CD14-positive monocyte (primary cell): ENCODE measurements at regions not wholly inside any gene's neighbourhood (a gene's known extent, or its start where the extent isn't known, plus 50 kb on each side); places are given as distances from the start of the nearest gene placed in this dataset.
"Not testable (repeated sequence)": the region's sequence is repeated elsewhere in the genome, so short reads cannot be mapped to it uniquely, and the experiment has no call there.

Source experiments
- DNase-seq, 3 donors: peaks; one replicate each; pipeline ENCODE4 v3.0.0-alpha.2; 2011 to 2022
- H2AFZ ChIP-seq: 2 replicates; pipeline ENCODE4 v1.6.0; 2012; ENCODE audit warnings: mild to moderate bottlenecking, low read depth, low read length, inconsistent platforms; ENCODE audit not compliant: insufficient read depth, poor library complexity, severe bottlenecking
- H3K27ac ChIP-seq, 2 donors: 1 replicate in 1 of 2; 2 replicates in 1 of 2; pipeline ENCODE4 v1.5.1; 2012 to 2013; ENCODE audit warnings: low read length in 2 of 2, control low read depth in 1 of 2, inconsistent platforms in 1 of 2, low read depth in 1 of 2, mild to moderate bottlenecking in 1 of 2
- H3K27me3 ChIP-seq, 2 donors: one replicate each; pipeline versions ENCODE4 v1.6.0 to v1.6.1; 2011 to 2013; ENCODE audit warnings: low read length in 2 of 2; ENCODE audit not compliant: control insufficient read depth in 2 of 2, insufficient read depth in 2 of 2
- H3K36me3 ChIP-seq, 2 donors: replicated peaks in 1 of 2; 1 replicate in 1 of 2; 2 replicates in 1 of 2; pipeline versions ENCODE4 v1.5.1 to v1.6.1; 2012 to 2013; ENCODE audit warnings: low read length in 2 of 2, control low read depth in 1 of 2, inconsistent platforms in 1 of 2, mild to moderate bottlenecking in 1 of 2; ENCODE audit not compliant: insufficient read depth in 2 of 2, control insufficient read depth in 1 of 2
- H3K4me1 ChIP-seq, 2 donors: 1 replicate in 1 of 2; 2 replicates in 1 of 2; pipeline versions ENCODE4 v1.5.1 to v1.6.1; 2012 to 2013; ENCODE audit warnings: low read length in 2 of 2, control low read depth in 1 of 2, inconsistent platforms in 1 of 2, mild to moderate bottlenecking in 1 of 2, moderate library complexity in 1 of 2; ENCODE audit not compliant: insufficient read depth in 2 of 2, control insufficient read depth in 1 of 2
- H3K4me2 ChIP-seq: replicated peaks from 2 replicates; pipeline ENCODE3; 2012; ENCODE audit warnings: low read length, moderate library complexity, mild to moderate bottlenecking; ENCODE audit not compliant: poor library complexity, severe bottlenecking; ENCODE audit errors: extremely low read depth
- H3K4me3 ChIP-seq, 3 experiments: fragments of 200-600 bp in 1 of 3; sonication (generic) in 1 of 3; replicated peaks in 1 of 3; 1 replicate in 2 of 3; 2 replicates in 1 of 3; pipeline ENCODE4 v1.5.1; 2011 to 2013; ENCODE audit warnings: low read length in 3 of 3, mild to moderate bottlenecking in 3 of 3, control low read depth in 2 of 3, low read depth in 2 of 3, inconsistent platforms in 1 of 3, moderate library complexity in 1 of 3
- H3K79me2 ChIP-seq: 2 replicates; pipeline ENCODE4 v1.6.0; 2012; ENCODE audit warnings: mild to moderate bottlenecking, control low read depth, inconsistent platforms, low read length, moderate library complexity; ENCODE audit not compliant: insufficient read depth
- H3K9ac ChIP-seq: 2 replicates; pipeline ENCODE4 v1.6.0; 2017; ENCODE audit warnings: low read length, mild to moderate bottlenecking; ENCODE audit not compliant: insufficient read depth, poor library complexity, severe bottlenecking
- H3K9me3 ChIP-seq, 2 donors: replicated peaks in 1 of 2; 1 replicate in 1 of 2; 2 replicates in 1 of 2; pipeline versions ENCODE4 v1.5.1 to v1.6.1; 2012 to 2013; ENCODE audit warnings: low read length in 2 of 2, control low read depth in 1 of 2; ENCODE audit not compliant: control insufficient read depth in 1 of 2, insufficient read depth in 1 of 2
- H4K20me1 ChIP-seq: 2 replicates; pipeline ENCODE4 v1.6.0; 2012; ENCODE audit warnings: mild to moderate bottlenecking, low read length, control low read depth, moderate library complexity; ENCODE audit not compliant: insufficient read depth
- H3K27ac Mint-ChIP-seq, 7 donors: one replicate each; pipeline ENCODE4 v1.8.0; 2020; ENCODE audit warnings: mild to moderate bottlenecking in 7 of 7, mixed read lengths in 7 of 7, moderate library complexity in 6 of 7, inconsistent platforms in 2 of 7
- H3K27me3 Mint-ChIP-seq, 3 donors: one replicate each; pipeline ENCODE4 v1.8.0; 2021 to 2022; ENCODE audit warnings: low read depth in 3 of 3, mild to moderate bottlenecking in 3 of 3, mixed read lengths in 3 of 3, moderate library complexity in 3 of 3, inconsistent platforms in 1 of 3
- H3K36me3 Mint-ChIP-seq, 2 donors: one replicate each; pipeline ENCODE4 v1.8.0; 2020; ENCODE audit warnings: mixed read lengths in 2 of 2, inconsistent platforms in 1 of 2, mild to moderate bottlenecking in 1 of 2
- H3K4me1 Mint-ChIP-seq: one replicate; pipeline ENCODE4 v1.8.0; 2020; ENCODE audit warnings: mild to moderate bottlenecking, mixed read lengths
- H3K4me3 Mint-ChIP-seq, 2 donors: one replicate each; pipeline ENCODE4 v1.8.0; 2020; ENCODE audit warnings: mild to moderate bottlenecking in 2 of 2, mixed read lengths in 2 of 2, moderate library complexity in 1 of 2
- H3K9me3 Mint-ChIP-seq, 7 donors: one replicate each; pipeline ENCODE4 v1.8.0; 2020 to 2022; ENCODE audit warnings: mixed read lengths in 7 of 7, mild to moderate bottlenecking in 6 of 7, moderate library complexity in 6 of 7, inconsistent platforms in 2 of 7
- WGBS: methylation state at CpG from one replicate; pipeline ENCODE4 v1.1.5; 2013; ENCODE audit warnings: missing lambda C conversion rate; ENCODE audit not compliant: insufficient coverage; 5-methylcytosine and 5-hydroxymethylcytosine counted together
- intact Hi-C, 2 donors: fragments of 100-400 bp; cut with micrococcal nuclease; formaldehyde crosslinking; loops; one replicate each; pipeline versions ENCODE4 v1.15.0 to v1.15.1; 2023
- TF ChIP-seq, protein P1 (sequence below): fragments of 200-600 bp; IDR thresholded peaks from one replicate; pipeline ENCODE4 v1.8.0; 2022; ENCODE audit warnings: antibody characterized with exemption, mild to moderate bottlenecking

DNA sequence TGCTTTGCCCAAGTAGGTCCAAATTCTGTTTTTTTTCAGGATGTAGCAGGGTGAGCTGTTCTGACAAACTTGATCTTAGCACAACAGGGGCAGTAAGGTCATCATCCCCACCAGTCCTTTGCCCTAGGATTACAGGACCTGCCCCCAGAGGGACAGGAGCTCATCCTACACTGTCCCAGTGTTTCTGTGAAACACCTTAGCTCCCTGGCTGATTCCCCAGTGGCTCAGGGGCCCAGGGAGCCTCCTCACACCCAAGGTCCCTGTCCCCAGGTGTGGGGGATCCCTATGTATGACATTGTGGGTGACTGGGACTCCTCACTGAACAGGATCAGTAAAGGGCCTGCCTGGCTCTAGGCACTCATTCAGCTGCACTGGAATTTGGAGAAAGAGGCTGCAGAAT is 191.2 kb downstream of the ANKRD30B start:
- H3K4me3 Mint-ChIP-seq, result no peak overlapping the region
- H3K4me1 Mint-ChIP-seq, result no peaks in the 10 kb centered on the region
- Histone ChIP-seq H3K79me2 (no peaks in the 10 kb centered on the region), H3K27ac (no peak overlapping the region), H3K4me1 (no peaks in the 10 kb centered on the region), H3K36me3 (no peaks in the 10 kb centered on the region), H4K20me1 (no peaks in the 10 kb centered on the region), H3K9ac (no peak overlapping the region), H3K27me3 (no peaks in the 10 kb centered on the region), H3K4me2 (no peak overlapping the region), H3K4me3 (no peak overlapping the region), H3K9me3 (peaks cover 0 to 8% of the 10 kb centered on the region in 2 donors), H2AFZ (no peak overlapping the region)
- H3K9me3 Mint-ChIP-seq, result peaks cover 0 to 19% (median 3%) of the 10 kb centered on the region in 7 donors
- TF ChIP-seq, protein P1, sequence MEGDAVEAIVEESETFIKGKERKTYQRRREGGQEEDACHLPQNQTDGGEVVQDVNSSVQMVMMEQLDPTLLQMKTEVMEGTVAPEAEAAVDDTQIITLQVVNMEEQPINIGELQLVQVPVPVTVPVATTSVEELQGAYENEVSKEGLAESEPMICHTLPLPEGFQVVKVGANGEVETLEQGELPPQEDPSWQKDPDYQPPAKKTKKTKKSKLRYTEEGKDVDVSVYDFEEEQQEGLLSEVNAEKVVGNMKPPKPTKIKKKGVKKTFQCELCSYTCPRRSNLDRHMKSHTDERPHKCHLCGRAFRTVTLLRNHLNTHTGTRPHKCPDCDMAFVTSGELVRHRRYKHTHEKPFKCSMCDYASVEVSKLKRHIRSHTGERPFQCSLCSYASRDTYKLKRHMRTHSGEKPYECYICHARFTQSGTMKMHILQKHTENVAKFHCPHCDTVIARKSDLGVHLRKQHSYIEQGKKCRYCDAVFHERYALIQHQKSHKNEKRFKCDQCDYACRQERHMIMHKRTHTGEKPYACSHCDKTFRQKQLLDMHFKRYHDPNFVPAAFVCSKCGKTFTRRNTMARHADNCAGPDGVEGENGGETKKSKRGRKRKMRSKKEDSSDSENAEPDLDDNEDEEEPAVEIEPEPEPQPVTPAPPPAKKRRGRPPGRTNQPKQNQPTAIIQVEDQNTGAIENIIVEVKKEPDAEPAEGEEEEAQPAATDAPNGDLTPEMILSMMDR, result no peak
- no peak for DNase-seq
- peaks cover 0 to 6% (median 0%) of the 10 kb centered on the region in 3 donors for H3K27me3 Mint-ChIP-seq
- no peak overlapping the region for H3K27ac Mint-ChIP-seq
- intact Hi-C loops, result no loop called here
- no peaks in the 10 kb centered on the region for H3K36me3 Mint-ChIP-seq

GRCh38 chr18:14940106-14940505 is 192.1 kb downstream of the ANKRD30B start:
- H3K36me3 Mint-ChIP-seq, DNase-seq, H3K27me3 Mint-ChIP-seq, H3K4me3 ChIP-seq, intact Hi-C loops, H3K4me1 Mint-ChIP-seq, H3K36me3 ChIP-seq, H3K4me3 Mint-ChIP-seq, H3K9ac ChIP-seq, H3K79me2 ChIP-seq, H3K27ac Mint-ChIP-seq, H4K20me1 ChIP-seq, H3K4me1 ChIP-seq, H3K27ac ChIP-seq, H2AFZ ChIP-seq, H3K4me2 ChIP-seq, H3K27me3 ChIP-seq: not testable (repeated sequence)
- 88% methylated on average over 5 of the region's 6 CpGs for WGBS
- H3K9me3 ChIP-seq, result peaks cover 0 to 11% of the 10 kb centered on the region in 2 donors
- H3K9me3 Mint-ChIP-seq, result peaks cover 0 to 20% (median 3%) of the 10 kb centered on the region in 7 donors
